ENCODE measurements at regions not wholly inside any gene's neighbourhood (a gene's known extent, or its start where the extent isn't known, plus 50 kb on each side); places are given as distances from the start of the nearest gene placed in this dataset.

DNA sequence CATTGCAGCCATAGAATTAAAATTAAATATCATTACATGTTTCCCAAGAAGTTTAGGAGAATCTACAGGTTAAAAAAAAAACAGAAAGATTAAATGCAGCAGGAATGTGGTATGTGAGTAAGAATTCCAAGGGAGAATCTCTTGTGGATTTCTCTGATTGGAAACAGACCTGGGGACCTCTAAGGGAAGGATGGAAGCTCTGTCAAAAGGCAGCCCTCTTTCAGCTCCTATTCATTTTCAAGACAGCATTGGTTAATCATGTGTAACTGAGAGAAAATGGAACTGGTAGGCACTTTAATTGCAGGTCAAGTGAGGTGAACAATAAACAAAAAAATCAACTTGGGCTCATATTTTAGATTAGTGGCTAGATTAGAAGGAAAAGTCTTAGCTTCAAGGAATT is 81.4 kb upstream of the MTPN start:
- TF ChIP-seq, protein P1, sequence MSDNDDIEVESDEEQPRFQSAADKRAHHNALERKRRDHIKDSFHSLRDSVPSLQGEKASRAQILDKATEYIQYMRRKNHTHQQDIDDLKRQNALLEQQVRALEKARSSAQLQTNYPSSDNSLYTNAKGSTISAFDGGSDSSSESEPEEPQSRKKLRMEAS (IDR thresholded peaks at IDR 0.05; ENCODE audit: insufficient read depth, insufficient read length) = no peak
- TF ChIP-seq FOS (IDR thresholded peaks at IDR 0.05; ENCODE audit: borderline replicate concordance, insufficient read depth, low read length) (no peak), POLR2A (IDR thresholded peaks at IDR 0.05; ENCODE audit: low read depth, low read length) (no peak), MYC (IDR thresholded peaks at IDR 0.05; ENCODE audit: low read depth, low read length) (no peak), JUN (IDR thresholded peaks at IDR 0.05; ENCODE audit: borderline replicate concordance, insufficient read depth, insufficient read length, low read depth) (no peak), GATA2 (IDR thresholded peaks at IDR 0.05; ENCODE audit: insufficient read depth, insufficient read length, low read depth, low read length) (no peak), POLR2AphosphoS5 (IDR thresholded peaks at IDR 0.05; ENCODE audit: insufficient read depth, low read depth, low read length) (no peak), EZH2 (IDR thresholded peaks at IDR 0.05; ENCODE audit: borderline replicate concordance, low read depth, low read length, severe bottlenecking) (no peak)
- TF ChIP-seq, protein P2, sequence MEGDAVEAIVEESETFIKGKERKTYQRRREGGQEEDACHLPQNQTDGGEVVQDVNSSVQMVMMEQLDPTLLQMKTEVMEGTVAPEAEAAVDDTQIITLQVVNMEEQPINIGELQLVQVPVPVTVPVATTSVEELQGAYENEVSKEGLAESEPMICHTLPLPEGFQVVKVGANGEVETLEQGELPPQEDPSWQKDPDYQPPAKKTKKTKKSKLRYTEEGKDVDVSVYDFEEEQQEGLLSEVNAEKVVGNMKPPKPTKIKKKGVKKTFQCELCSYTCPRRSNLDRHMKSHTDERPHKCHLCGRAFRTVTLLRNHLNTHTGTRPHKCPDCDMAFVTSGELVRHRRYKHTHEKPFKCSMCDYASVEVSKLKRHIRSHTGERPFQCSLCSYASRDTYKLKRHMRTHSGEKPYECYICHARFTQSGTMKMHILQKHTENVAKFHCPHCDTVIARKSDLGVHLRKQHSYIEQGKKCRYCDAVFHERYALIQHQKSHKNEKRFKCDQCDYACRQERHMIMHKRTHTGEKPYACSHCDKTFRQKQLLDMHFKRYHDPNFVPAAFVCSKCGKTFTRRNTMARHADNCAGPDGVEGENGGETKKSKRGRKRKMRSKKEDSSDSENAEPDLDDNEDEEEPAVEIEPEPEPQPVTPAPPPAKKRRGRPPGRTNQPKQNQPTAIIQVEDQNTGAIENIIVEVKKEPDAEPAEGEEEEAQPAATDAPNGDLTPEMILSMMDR (IDR thresholded peaks at IDR 0.05; ENCODE audit: extremely low read depth in 1 of 2, insufficient read depth in 1 of 2, low read depth in 1 of 2, low read length in 2 of 2) = no peak
- BruUV-seq (replicated peaks) = no TSS peak
- no peaks in the 10 kb centered on the region for H3K9me3 ChIP-seq (replicated peaks; ENCODE audit: control insufficient read depth, insufficient read depth, low read length)
- no peaks in the 10 kb centered on the region for H3K4me1 ChIP-seq (ENCODE audit: control insufficient read depth, extremely low read depth, insufficient read depth, low read length)
- no peak overlapping the region for H3K4me3 ChIP-seq (replicated peaks in 1 of 3; ENCODE audit: insufficient read depth in 1 of 3, low read depth in 1 of 3, low read length in 3 of 3)
- no peaks in the 10 kb centered on the region for H3K9me1 ChIP-seq (replicated peaks; ENCODE audit: control insufficient read depth, extremely low read depth, insufficient read depth, low read length)
- no peak overlapping the region for H3K9ac ChIP-seq (replicated peaks; ENCODE audit: extremely low read depth, insufficient read depth, low read length)
- intact Hi-C loops (cut with micrococcal nuclease) = no loop called here
- dilution Hi-C loops (cut with MboI; ENCODE audit: extremely low pct_ligation_motif_present, low sequenced_read_pairs) = no loop called here
- no peaks in the 10 kb centered on the region for H4K20me1 ChIP-seq (replicated peaks; ENCODE audit: control insufficient read depth, extremely low read depth, insufficient read depth, low read length)
- DNase-seq (ENCODE audit: low read depth, low spot score) (no peak), FAIRE-seq (no peak)
- CTCF ChIA-PET = interaction anchor here (1.1 kb wide), 1 partner anchor 1533 kb away, joined by 3 read pairs; no protein-coding TSS in a partner anchor
- H3K4me2 ChIP-seq (ENCODE audit: insufficient read depth, low read length) = no peak overlapping the region
- no peaks in the 10 kb centered on the region for H3K36me3 ChIP-seq (ENCODE audit: control insufficient read depth in 2 of 2, extremely low read depth in 1 of 2, insufficient read depth in 2 of 2, low read length in 2 of 2)
- H3K27ac ChIP-seq (ENCODE audit: insufficient read depth, low read depth, low read length) = no peak overlapping the region
- no peak overlapping the region for H2AFZ ChIP-seq (ENCODE audit: low read depth, low read length)
- POLR2A ChIA-PET = no interaction called here
- H3K79me2 ChIP-seq (ENCODE audit: control insufficient read depth, insufficient read depth, low read length) = no peaks in the 10 kb centered on the region
- H3K27me3 ChIP-seq (ENCODE audit: control insufficient read depth in 2 of 2, insufficient read depth in 2 of 2, low read length in 2 of 2) = peaks cover 0 to 2% of the 10 kb centered on the region in 2 experiments

Data from endothelial cell of umbilical vein (primary cell).